HG03159 (cell line): ENCODE measurements at regions not wholly inside any gene's neighbourhood (a gene's known extent, or its start where the extent isn't known, plus 50 kb on each side); places are given as distances from the start of the nearest gene placed in this dataset.
"Not testable (repeated sequence)": the region's sequence is repeated elsewhere in the genome, so short reads cannot be mapped to it uniquely, and the experiment has no call there.

Experiments
- ATAC-seq: cut with Tn5 transposase; IDR thresholded peaks from one replicate; pipeline ENCODE4 v1.9.1; 2021; ENCODE audit warnings: mild to moderate bottlenecking, moderate library complexity; ENCODE audit not compliant: unreplicated experiment

- no peak for ATAC-seq
These were observed 174.3 kb downstream of the TFAP2B start for GRCh38 chr6:50992704-50993625.

GRCh38 chr6:50993941-50994720 lies 175.5 kb downstream of the TFAP2B start:
- ATAC-seq = no peak

GRCh38 chr6:50995036-50995435 lies 176.4 kb downstream of the TFAP2B start:
- no peak for ATAC-seq

- ATAC-seq = no peak
These were observed 180.2 kb downstream of the TFAP2B start for GRCh38 chr6:50998905-50999304.

GRCh38 chr6:51001399-51001798 lies 182.7 kb downstream of the TFAP2B start:
- ATAC-seq = no peak

- no peak for ATAC-seq
These were observed 185.7 kb downstream of the TFAP2B start for GRCh38 chr6:51004380-51004779.

GRCh38 chr6:51005779-51006178 lies 187.1 kb downstream of the TFAP2B start:
- no peak for ATAC-seq

- no peak for ATAC-seq
These were observed 188.6 kb downstream of the TFAP2B start for GRCh38 chr6:51007237-51007636.

GRCh38 chr6:51008693-51009092 lies 190.0 kb downstream of the TFAP2B start:
- ATAC-seq = not testable (repeated sequence)

- no peak for ATAC-seq
These were observed 194.7 kb downstream of the TFAP2B start for GRCh38 chr6:51013376-51013775.

- ATAC-seq = no peak
These were observed 196.7 kb downstream of the TFAP2B start for GRCh38 chr6:51015394-51015793.

- ATAC-seq = no peak
These were observed 197.8 kb downstream of the TFAP2B start for GRCh38 chr6:51016489-51016888.

- no peak for ATAC-seq
These were observed 201.1 kb downstream of the TFAP2B start for GRCh38 chr6:51019806-51020205.

GRCh38 chr6:51021171-51021570 lies 202.5 kb downstream of the TFAP2B start:
- ATAC-seq = no peak

GRCh38 chr6:51024126-51024525 lies 205.5 kb downstream of the TFAP2B start:
- no peak for ATAC-seq

- ATAC-seq = no peak
These were observed 206.6 kb downstream of the TFAP2B start for GRCh38 chr6:51025082-51025777.

- no peak for ATAC-seq
These were observed 208.8 kb downstream of the TFAP2B start for GRCh38 chr6:51027283-51028065.

- no peak for ATAC-seq
These were observed 209.6 kb downstream of the TFAP2B start for GRCh38 chr6:51028276-51028675.

GRCh38 chr6:51029561-51029960 lies 210.9 kb downstream of the TFAP2B start:
- ATAC-seq = no peak

- ATAC-seq = no peak
These were observed 226.9 kb downstream of the TFAP2B start for GRCh38 chr6:51045548-51045947.
